ENCODE measurements at regions not wholly inside any gene's neighbourhood (a gene's known extent, or its start where the extent isn't known, plus 50 kb on each side); places are given as distances from the start of the nearest gene placed in this dataset.
"Not testable (repeated sequence)": the region's sequence is repeated elsewhere in the genome, so short reads cannot be mapped to it uniquely, and the experiment has no call there.

DNA sequence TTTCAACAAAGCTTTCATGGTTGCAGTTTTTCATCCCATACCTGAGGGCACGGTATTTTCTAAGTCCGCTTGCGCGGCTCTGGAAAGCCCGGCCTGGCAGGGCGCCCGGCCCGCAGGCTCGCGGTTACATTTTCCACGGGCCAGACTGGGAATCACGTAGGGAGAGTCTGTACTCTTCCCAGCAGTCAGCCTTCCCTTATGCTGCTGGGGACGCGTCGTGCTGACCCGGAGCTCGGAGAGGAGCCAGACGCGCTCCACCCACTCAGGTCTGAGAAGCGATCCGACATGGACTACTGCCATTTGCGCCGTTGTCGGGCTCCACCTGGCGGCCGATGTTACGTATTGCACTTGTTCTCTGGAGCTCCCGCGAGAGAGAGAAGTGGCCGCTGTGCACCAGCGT, 435.9 kb downstream of the SPATA31A1 start:
- H3K36me3 ChIP-seq (ENCODE audit: control insufficient read depth in 4 of 4, insufficient read depth in 4 of 4, low read length in 3 of 4); H3K4me1 ChIP-seq (ENCODE audit: control extremely low read depth in 1 of 4, control insufficient read depth in 4 of 4, insufficient read depth in 4 of 4, low read length in 3 of 4); H3K27ac ChIP-seq (ENCODE audit: insufficient read depth in 1 of 2, low read depth in 1 of 2, low read length in 2 of 2, poor library complexity in 1 of 2, severe bottlenecking in 2 of 2); CTCF ChIA-PET; DNase-seq; POLR2A ChIA-PET; H3K27me3 ChIP-seq (replicated peaks in 2 of 5; ENCODE audit: control insufficient read depth in 4 of 5, insufficient read depth in 5 of 5, low read length in 4 of 5); H3K9me3 ChIP-seq (ENCODE audit: control extremely low read depth in 1 of 5, control insufficient read depth in 4 of 5, insufficient read depth in 2 of 5, low read depth in 1 of 5, low read length in 4 of 5): not testable (repeated sequence)
- peak overlapping the region in 4 of 7 experiments; percentile 32 to 70 (median 46) for H3K4me3 ChIP-seq (ENCODE audit: control insufficient read depth in 1 of 7, extremely low read depth in 1 of 7, insufficient read depth in 4 of 7, low read depth in 2 of 7, low read length in 6 of 7)
- no CpG with 5 or more reads among the region's 31 CpGs for WGBS (ENCODE audit: insufficient coverage)

DNA sequence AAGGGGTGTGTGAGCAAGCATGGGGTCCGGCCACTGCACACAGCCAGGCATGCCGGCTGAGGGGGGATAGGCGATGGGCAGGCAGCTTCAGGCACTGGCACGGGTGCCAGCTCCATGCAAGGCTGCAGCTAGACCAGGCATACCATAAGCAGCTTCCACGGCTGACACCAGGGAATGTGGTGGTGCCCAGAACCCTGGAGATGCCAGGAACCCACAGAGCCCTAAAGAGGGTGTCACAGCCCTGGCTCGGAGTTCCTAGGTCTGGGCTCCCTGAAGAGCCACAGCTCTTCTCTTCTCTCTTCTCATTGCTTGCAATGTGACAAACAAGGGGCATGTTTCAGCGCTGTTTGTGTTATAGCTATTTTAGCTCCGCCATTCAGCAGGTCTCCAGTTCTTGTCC, 442.5 kb downstream of the SPATA31A1 start:
- H3K9me3 ChIP-seq (ENCODE audit: control extremely low read depth in 1 of 5, control insufficient read depth in 4 of 5, insufficient read depth in 2 of 5, low read depth in 1 of 5, low read length in 4 of 5); H3K27ac ChIP-seq (ENCODE audit: insufficient read depth in 1 of 2, low read depth in 1 of 2, low read length in 2 of 2, poor library complexity in 1 of 2, severe bottlenecking in 2 of 2); H3K36me3 ChIP-seq (ENCODE audit: control insufficient read depth in 4 of 4, insufficient read depth in 4 of 4, low read length in 3 of 4); CTCF ChIA-PET; POLR2A ChIA-PET; H3K27me3 ChIP-seq (replicated peaks in 2 of 5; ENCODE audit: control insufficient read depth in 4 of 5, insufficient read depth in 5 of 5, low read length in 4 of 5); H3K4me1 ChIP-seq (ENCODE audit: control extremely low read depth in 1 of 4, control insufficient read depth in 4 of 4, insufficient read depth in 4 of 4, low read length in 3 of 4); H3K4me3 ChIP-seq (ENCODE audit: control insufficient read depth in 1 of 7, extremely low read depth in 1 of 7, insufficient read depth in 4 of 7, low read depth in 2 of 7, low read length in 6 of 7); DNase-seq: not testable (repeated sequence)
- WGBS (ENCODE audit: insufficient coverage) = no CpG with 5 or more reads among the region's 8 CpGs

DNA sequence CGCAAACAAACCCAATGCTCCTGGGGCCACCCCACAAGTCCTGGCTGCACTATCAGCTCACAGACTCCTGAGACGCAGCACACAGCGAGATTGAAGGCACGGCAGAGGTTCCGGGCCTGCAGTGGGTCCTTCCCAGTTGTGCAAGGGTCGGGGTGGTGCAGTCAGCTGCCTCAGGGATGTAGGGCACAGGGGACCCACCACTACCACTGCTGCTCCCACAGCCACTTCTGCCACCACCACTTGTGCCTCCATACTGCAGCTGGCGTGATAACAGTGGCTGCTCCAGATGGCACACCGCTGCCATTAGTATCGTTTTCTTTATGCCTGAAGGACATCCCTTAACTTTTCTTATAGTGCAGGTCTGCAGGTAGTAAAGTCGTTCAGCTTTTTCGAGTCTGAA, 443.8 kb downstream of the SPATA31A1 start:
- not testable (repeated sequence) for DNase-seq

DNA sequence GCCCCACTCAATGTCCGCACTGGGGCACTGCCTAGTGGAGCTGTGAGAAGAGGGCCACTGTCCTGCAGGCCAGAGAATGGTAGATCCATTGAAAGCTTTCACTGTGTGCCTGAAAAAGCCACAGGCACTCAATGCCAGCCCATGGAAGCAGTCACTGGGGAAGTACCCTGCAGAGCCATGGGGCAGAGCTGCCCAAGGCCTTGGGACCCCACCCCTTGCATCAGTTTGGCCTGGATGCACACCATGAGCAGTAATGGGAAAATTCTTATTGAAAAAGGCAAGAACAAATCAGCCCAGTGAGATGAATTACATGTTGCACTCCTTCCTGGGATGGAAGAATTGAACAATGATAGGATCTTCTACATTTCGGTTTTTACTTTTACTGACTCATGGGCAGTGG, 447.1 kb downstream of the SPATA31A1 start:
- POLR2A ChIA-PET; CTCF ChIA-PET; H3K4me3 ChIP-seq (ENCODE audit: control insufficient read depth in 1 of 7, extremely low read depth in 1 of 7, insufficient read depth in 4 of 7, low read depth in 2 of 7, low read length in 6 of 7); H3K27ac ChIP-seq (ENCODE audit: insufficient read depth in 1 of 2, low read depth in 1 of 2, low read length in 2 of 2, poor library complexity in 1 of 2, severe bottlenecking in 2 of 2); H3K27me3 ChIP-seq (replicated peaks in 2 of 5; ENCODE audit: control insufficient read depth in 4 of 5, insufficient read depth in 5 of 5, low read length in 4 of 5); DNase-seq; H3K9me3 ChIP-seq (ENCODE audit: control extremely low read depth in 1 of 5, control insufficient read depth in 4 of 5, insufficient read depth in 2 of 5, low read depth in 1 of 5, low read length in 4 of 5); H3K4me1 ChIP-seq (ENCODE audit: control extremely low read depth in 1 of 4, control insufficient read depth in 4 of 4, insufficient read depth in 4 of 4, low read length in 3 of 4); H3K36me3 ChIP-seq (ENCODE audit: control insufficient read depth in 4 of 4, insufficient read depth in 4 of 4, low read length in 3 of 4): not testable (repeated sequence)
- no CpG with 5 or more reads among the region's 2 CpGs for WGBS (ENCODE audit: insufficient coverage)

More for the DNA sequence above, 443.8 kb downstream of the SPATA31A1 start:
- H3K27ac ChIP-seq (ENCODE audit: insufficient read depth in 1 of 2, low read depth in 1 of 2, low read length in 2 of 2, poor library complexity in 1 of 2, severe bottlenecking in 2 of 2); POLR2A ChIA-PET; H3K9me3 ChIP-seq (ENCODE audit: control extremely low read depth in 1 of 5, control insufficient read depth in 4 of 5, insufficient read depth in 2 of 5, low read depth in 1 of 5, low read length in 4 of 5); H3K27me3 ChIP-seq (replicated peaks in 2 of 5; ENCODE audit: control insufficient read depth in 4 of 5, insufficient read depth in 5 of 5, low read length in 4 of 5); CTCF ChIA-PET; H3K36me3 ChIP-seq (ENCODE audit: control insufficient read depth in 4 of 4, insufficient read depth in 4 of 4, low read length in 3 of 4); H3K4me1 ChIP-seq (ENCODE audit: control extremely low read depth in 1 of 4, control insufficient read depth in 4 of 4, insufficient read depth in 4 of 4, low read length in 3 of 4); H3K4me3 ChIP-seq (ENCODE audit: control insufficient read depth in 1 of 7, extremely low read depth in 1 of 7, insufficient read depth in 4 of 7, low read depth in 2 of 7, low read length in 6 of 7): not testable (repeated sequence)
- no CpG with 5 or more reads among the region's 11 CpGs for WGBS (ENCODE audit: insufficient coverage)

DNA sequence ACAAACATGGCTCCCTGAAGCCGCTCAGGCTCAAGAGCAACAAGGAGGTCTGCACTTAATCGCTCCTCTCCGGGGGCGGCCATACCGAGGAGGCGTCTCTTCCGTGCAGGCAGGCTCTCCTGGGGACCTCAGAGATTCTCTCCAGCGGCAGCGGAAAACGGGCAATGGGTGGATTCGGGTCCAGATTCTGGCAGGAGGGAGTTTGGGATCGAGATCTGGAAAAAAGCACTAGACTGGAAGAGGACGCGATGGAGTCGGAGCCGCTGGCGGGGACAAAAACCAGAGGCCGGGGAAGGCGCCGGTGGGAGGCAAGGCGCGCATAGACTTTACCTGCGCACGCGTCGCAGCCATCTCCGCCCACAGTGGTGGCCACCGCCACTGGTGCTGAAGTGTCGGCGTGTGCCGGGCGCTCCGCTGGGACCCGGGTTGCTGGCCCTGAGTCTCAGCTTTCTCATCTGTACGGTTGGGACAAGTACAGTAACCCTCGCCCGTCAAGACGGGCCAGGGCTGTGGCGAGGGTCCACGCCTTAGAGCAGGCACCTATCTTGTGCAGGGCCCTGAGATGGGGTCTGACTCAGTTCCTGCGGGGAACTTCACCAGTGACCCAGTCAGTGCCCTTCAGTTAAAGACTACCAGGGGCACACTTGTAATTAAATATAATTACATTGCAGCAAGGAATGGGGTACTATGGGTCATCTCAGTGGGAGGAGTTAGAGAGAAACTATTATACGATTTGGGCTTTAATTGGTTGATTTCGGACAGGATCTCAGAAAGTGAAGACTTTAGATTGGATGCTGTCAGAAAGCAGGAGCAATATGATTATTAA, 454.1 kb downstream of the SPATA31A1 start:
- DNase-seq = peak; percentile 43 to 86 (median 80)
- Histone ChIP-seq H3K4me3 (ENCODE audit: control insufficient read depth in 1 of 7, extremely low read depth in 1 of 7, insufficient read depth in 4 of 7, low read depth in 2 of 7, low read length in 6 of 7) (peak overlapping the region; percentile 39 to 80 (median 66)), H3K27ac (ENCODE audit: insufficient read depth in 1 of 2, low read depth in 1 of 2, low read length in 2 of 2, poor library complexity in 1 of 2, severe bottlenecking in 2 of 2) (peak overlapping the region; percentile 33 to 58)
- 6% methylated on average over 15 of the region's 43 CpGs for WGBS (ENCODE audit: insufficient coverage)
- CTCF ChIA-PET; H3K36me3 ChIP-seq (ENCODE audit: control insufficient read depth in 4 of 4, insufficient read depth in 4 of 4, low read length in 3 of 4); POLR2A ChIA-PET; H3K9me3 ChIP-seq (ENCODE audit: control extremely low read depth in 1 of 5, control insufficient read depth in 4 of 5, insufficient read depth in 2 of 5, low read depth in 1 of 5, low read length in 4 of 5); H3K4me1 ChIP-seq (ENCODE audit: control extremely low read depth in 1 of 4, control insufficient read depth in 4 of 4, insufficient read depth in 4 of 4, low read length in 3 of 4); H3K27me3 ChIP-seq (replicated peaks in 2 of 5; ENCODE audit: control insufficient read depth in 4 of 5, insufficient read depth in 5 of 5, low read length in 4 of 5): not testable (repeated sequence)

DNA sequence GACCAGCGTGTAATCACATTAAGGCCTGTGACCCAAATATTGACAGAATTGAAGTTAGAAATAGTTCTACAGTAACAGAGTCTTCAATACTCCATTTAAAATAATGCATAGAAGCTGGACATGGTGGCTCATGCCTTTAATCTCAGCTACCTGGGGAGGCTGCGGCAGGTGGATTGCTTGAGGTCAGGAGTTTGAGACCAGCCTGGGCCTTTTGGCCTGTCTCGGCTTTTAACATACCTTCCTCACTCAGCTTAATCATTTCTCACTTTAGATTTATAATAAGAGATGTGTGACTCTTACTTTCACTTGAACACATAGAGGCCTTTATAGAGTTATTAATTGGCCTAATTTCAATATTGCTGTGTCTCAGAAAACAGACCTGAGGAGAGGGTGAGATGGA, 454.9 kb downstream of the SPATA31A1 start:
- CTCF ChIA-PET; H3K36me3 ChIP-seq (ENCODE audit: control insufficient read depth in 4 of 4, insufficient read depth in 4 of 4, low read length in 3 of 4); H3K4me3 ChIP-seq (ENCODE audit: control insufficient read depth in 1 of 7, extremely low read depth in 1 of 7, insufficient read depth in 4 of 7, low read depth in 2 of 7, low read length in 6 of 7); POLR2A ChIA-PET; H3K9me3 ChIP-seq (ENCODE audit: control extremely low read depth in 1 of 5, control insufficient read depth in 4 of 5, insufficient read depth in 2 of 5, low read depth in 1 of 5, low read length in 4 of 5); H3K27me3 ChIP-seq (replicated peaks in 2 of 5; ENCODE audit: control insufficient read depth in 4 of 5, insufficient read depth in 5 of 5, low read length in 4 of 5); H3K27ac ChIP-seq (ENCODE audit: insufficient read depth in 1 of 2, low read depth in 1 of 2, low read length in 2 of 2, poor library complexity in 1 of 2, severe bottlenecking in 2 of 2); H3K4me1 ChIP-seq (ENCODE audit: control extremely low read depth in 1 of 4, control insufficient read depth in 4 of 4, insufficient read depth in 4 of 4, low read length in 3 of 4); DNase-seq: not testable (repeated sequence)
- no CpG with 5 or more reads among the region's 3 CpGs for WGBS (ENCODE audit: insufficient coverage)

DNA sequence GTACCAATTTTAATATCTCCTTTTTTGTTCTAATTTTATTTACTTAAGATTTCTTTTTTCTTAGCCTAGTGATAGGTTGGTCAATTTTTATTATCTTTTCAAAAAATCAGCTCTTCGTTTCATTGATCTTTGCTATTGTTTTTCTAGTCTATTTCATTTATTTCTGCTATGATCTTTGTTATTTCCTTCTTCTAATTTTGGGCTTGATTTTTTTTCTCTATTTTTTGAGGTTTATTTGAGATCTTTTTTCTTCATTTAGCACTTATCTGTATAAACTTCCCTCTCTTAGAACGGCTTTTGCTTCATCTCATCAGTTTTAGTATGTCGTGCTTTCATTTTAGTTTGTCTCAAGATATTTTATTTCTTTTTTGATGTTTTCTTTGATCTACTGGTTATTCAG, 456.1 kb downstream of the SPATA31A1 start:
- H3K27me3 ChIP-seq (replicated peaks in 2 of 5; ENCODE audit: control insufficient read depth in 4 of 5, insufficient read depth in 5 of 5, low read length in 4 of 5); CTCF ChIA-PET; DNase-seq; H3K36me3 ChIP-seq (ENCODE audit: control insufficient read depth in 4 of 4, insufficient read depth in 4 of 4, low read length in 3 of 4); H3K27ac ChIP-seq (ENCODE audit: insufficient read depth in 1 of 2, low read depth in 1 of 2, low read length in 2 of 2, poor library complexity in 1 of 2, severe bottlenecking in 2 of 2); POLR2A ChIA-PET; H3K9me3 ChIP-seq (ENCODE audit: control extremely low read depth in 1 of 5, control insufficient read depth in 4 of 5, insufficient read depth in 2 of 5, low read depth in 1 of 5, low read length in 4 of 5); H3K4me1 ChIP-seq (ENCODE audit: control extremely low read depth in 1 of 4, control insufficient read depth in 4 of 4, insufficient read depth in 4 of 4, low read length in 3 of 4); H3K4me3 ChIP-seq (ENCODE audit: control insufficient read depth in 1 of 7, extremely low read depth in 1 of 7, insufficient read depth in 4 of 7, low read depth in 2 of 7, low read length in 6 of 7): not testable (repeated sequence)
- WGBS (ENCODE audit: insufficient coverage) = no CpG with 5 or more reads among the region's 3 CpGs

All from common myeloid progenitor, CD34-positive (primary cell).